ENCODE measurements at regions not wholly inside any gene's neighbourhood (a gene's known extent, or its start where the extent isn't known, plus 50 kb on each side); places are given as distances from the start of the nearest gene placed in this dataset.

DNA sequence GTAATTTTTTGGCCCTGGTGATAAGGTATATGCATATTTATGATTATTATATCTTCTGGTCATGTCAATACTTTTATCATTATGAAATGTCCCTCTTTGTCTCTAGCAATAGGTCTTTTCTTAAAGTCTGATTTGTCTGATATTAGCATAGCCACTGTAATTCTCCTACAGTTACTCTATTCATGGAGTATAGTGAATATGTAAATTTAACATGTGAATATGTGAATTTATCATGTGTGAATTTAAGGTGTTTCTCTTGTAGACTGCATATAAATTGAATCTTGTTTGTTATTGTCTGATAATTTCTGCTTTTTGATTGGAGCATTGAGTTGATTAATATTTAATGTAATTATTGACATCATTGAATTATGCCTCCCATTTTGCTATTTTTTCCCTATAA lies 259.4 kb downstream of the HRH4 start:
- TF ChIP-seq, protein P1, sequence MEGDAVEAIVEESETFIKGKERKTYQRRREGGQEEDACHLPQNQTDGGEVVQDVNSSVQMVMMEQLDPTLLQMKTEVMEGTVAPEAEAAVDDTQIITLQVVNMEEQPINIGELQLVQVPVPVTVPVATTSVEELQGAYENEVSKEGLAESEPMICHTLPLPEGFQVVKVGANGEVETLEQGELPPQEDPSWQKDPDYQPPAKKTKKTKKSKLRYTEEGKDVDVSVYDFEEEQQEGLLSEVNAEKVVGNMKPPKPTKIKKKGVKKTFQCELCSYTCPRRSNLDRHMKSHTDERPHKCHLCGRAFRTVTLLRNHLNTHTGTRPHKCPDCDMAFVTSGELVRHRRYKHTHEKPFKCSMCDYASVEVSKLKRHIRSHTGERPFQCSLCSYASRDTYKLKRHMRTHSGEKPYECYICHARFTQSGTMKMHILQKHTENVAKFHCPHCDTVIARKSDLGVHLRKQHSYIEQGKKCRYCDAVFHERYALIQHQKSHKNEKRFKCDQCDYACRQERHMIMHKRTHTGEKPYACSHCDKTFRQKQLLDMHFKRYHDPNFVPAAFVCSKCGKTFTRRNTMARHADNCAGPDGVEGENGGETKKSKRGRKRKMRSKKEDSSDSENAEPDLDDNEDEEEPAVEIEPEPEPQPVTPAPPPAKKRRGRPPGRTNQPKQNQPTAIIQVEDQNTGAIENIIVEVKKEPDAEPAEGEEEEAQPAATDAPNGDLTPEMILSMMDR (IDR thresholded peaks at IDR 0.05): no peak
- TF ChIP-seq EP300 (IDR thresholded peaks at IDR 0.05) (no peak), POLR2AphosphoS5 (IDR thresholded peaks at IDR 0.05) (no peak), POLR2A (IDR thresholded peaks at IDR 0.05; ENCODE audit: low read depth) (no peak)
